ENCODE measurements at regions not wholly inside any gene's neighbourhood (a gene's known extent, or its start where the extent isn't known, plus 50 kb on each side); places are given as distances from the start of the nearest gene placed in this dataset.

GRCh38 chr3:5650303-5650702, 462.8 kb downstream of the EDEM1 start:
- TF ChIP-seq CTCF (conservative IDR thresholded peaks at IDR 0.05; ENCODE audit: control insufficient read depth, insufficient read depth, low read depth, low read length) = no peak
- DNase-seq (ENCODE audit: low read depth) = no peak
- H3K4me3 ChIP-seq (ENCODE audit: control insufficient read depth, low read depth, low read length) = no peak overlapping the region

- no peak for TF ChIP-seq CTCF (conservative IDR thresholded peaks at IDR 0.05; ENCODE audit: control insufficient read depth, insufficient read depth, low read depth, low read length)
- no peak for DNase-seq (ENCODE audit: low read depth)
- no peak overlapping the region for H3K4me3 ChIP-seq (ENCODE audit: control insufficient read depth, low read depth, low read length)
Observed at GRCh38 chr3:5651351-5651750, 463.8 kb downstream of the EDEM1 start.

- no peak for DNase-seq (ENCODE audit: low read depth)
- no peak for TF ChIP-seq CTCF (conservative IDR thresholded peaks at IDR 0.05; ENCODE audit: control insufficient read depth, insufficient read depth, low read depth, low read length)
- no peak overlapping the region for H3K4me3 ChIP-seq (ENCODE audit: control insufficient read depth, low read depth, low read length)
Observed at GRCh38 chr3:5653426-5654143, 466.1 kb downstream of the EDEM1 start.

GRCh38 chr3:5657106-5657505, 469.6 kb downstream of the EDEM1 start:
- TF ChIP-seq CTCF (conservative IDR thresholded peaks at IDR 0.05; ENCODE audit: control insufficient read depth, insufficient read depth, low read depth, low read length) = no peak
- no peak for DNase-seq (ENCODE audit: low read depth)
- no peak overlapping the region for H3K4me3 ChIP-seq (ENCODE audit: control insufficient read depth, low read depth, low read length)

- H3K4me3 ChIP-seq (ENCODE audit: control insufficient read depth, low read depth, low read length) = no peak overlapping the region
- no peak for TF ChIP-seq CTCF (conservative IDR thresholded peaks at IDR 0.05; ENCODE audit: control insufficient read depth, insufficient read depth, low read depth, low read length)
- DNase-seq (ENCODE audit: low read depth) = no peak
Observed at GRCh38 chr3:5663601-5664000, 476.1 kb downstream of the EDEM1 start.

- DNase-seq (ENCODE audit: low read depth) = no peak
- no peak for TF ChIP-seq CTCF (conservative IDR thresholded peaks at IDR 0.05; ENCODE audit: control insufficient read depth, insufficient read depth, low read depth, low read length)
- no peak overlapping the region for H3K4me3 ChIP-seq (ENCODE audit: control insufficient read depth, low read depth, low read length)
Observed at GRCh38 chr3:5666455-5666854, 478.9 kb downstream of the EDEM1 start.

GRCh38 chr3:5673521-5673920, 486.0 kb downstream of the EDEM1 start:
- no peak for TF ChIP-seq CTCF (conservative IDR thresholded peaks at IDR 0.05; ENCODE audit: control insufficient read depth, insufficient read depth, low read depth, low read length)
- no peak overlapping the region for H3K4me3 ChIP-seq (ENCODE audit: control insufficient read depth, low read depth, low read length)
- no peak for DNase-seq (ENCODE audit: low read depth)
